HEK293 (cell line): ENCODE measurements at regions not wholly inside any gene's neighbourhood (a gene's known extent, or its start where the extent isn't known, plus 50 kb on each side); places are given as distances from the start of the nearest gene placed in this dataset.

Experiments used
- CTCF ChIA-PET: fragments of 350-600 bp; formaldehyde crosslinking; extraction: SDS; loops from one replicate; lab custom pipeline; 2021; ENCODE audit warnings: antibody characterized with exemption; lab: Yijun Ruan, JAX
- POLR2A ChIA-PET: fragments of 300-600 bp; formaldehyde crosslinking; extraction: SDS; loops from one replicate; lab custom pipeline; 2020; ENCODE audit warnings: antibody characterized with exemption, inconsistent platforms; lab: Yijun Ruan, JAX
- H3K27ac ChIP-seq: fragments of 200-500 bp; sonication (Bioruptor generic); 2 replicates; pipeline ENCODE4 v1.5.1; 2014; ENCODE audit warnings: low read depth, low read length, control low read depth, inconsistent platforms; ENCODE audit errors: extremely low read depth
- H3K36me3 ChIP-seq, 2 experiments: fragments of 200-500 bp in 1 of 2; sonication (Bioruptor generic) in 1 of 2; 1 replicate in 1 of 2; 2 replicates in 1 of 2; pipeline ENCODE4 v1.5.1; 2014 to 2017; ENCODE audit warnings: inconsistent platforms in 2 of 2, low read length in 2 of 2; ENCODE audit not compliant: control insufficient read depth in 2 of 2, insufficient read depth in 1 of 2
- H3K4me1 ChIP-seq: fragments of 200-500 bp; sonication (Bioruptor generic); 2 replicates; pipeline ENCODE4 v1.5.1; 2014; ENCODE audit warnings: mild to moderate bottlenecking, low read length, inconsistent platforms; ENCODE audit not compliant: control insufficient read depth, insufficient read depth
- H3K4me3 ChIP-seq: 2 replicates; pipeline ENCODE4 v1.5.1; 2011; ENCODE audit warnings: low read depth, mild to moderate bottlenecking, control low read depth, low read length, moderate library complexity
- H3K9me3 ChIP-seq: fragments of 200-500 bp; sonication (Bioruptor generic); 2 replicates; pipeline ENCODE4 v1.5.1; 2014; ENCODE audit warnings: low read depth, low read length, inconsistent platforms; ENCODE audit not compliant: control insufficient read depth, insufficient read depth
- EGR2 ChIP-seq: fragments of 450-650 bp; formaldehyde crosslinking; IDR thresholded peaks from 2 replicates; pipeline ENCODE4 v1.5.1; 2016; ENCODE audit warnings: low read depth, missing biosample characterization, missing genetic modification characterization
- HOXA7 ChIP-seq: sonication (generic); formaldehyde crosslinking; IDR thresholded peaks from 2 replicates; pipeline ENCODE4 v1.8.1; 2022; ENCODE audit warnings: missing genetic modification reagents, borderline replicate concordance
- SCRT2 ChIP-seq: fragments of 450-650 bp; formaldehyde crosslinking; IDR thresholded peaks from 2 replicates; pipeline ENCODE4 v1.5.1; 2016; ENCODE audit warnings: missing biosample characterization, missing genetic modification characterization
- TRIM28 ChIP-seq: IDR thresholded peaks from 2 replicates; pipeline ENCODE4 v1.6.1; 2011; ENCODE audit warnings: low read length, control low read depth, borderline replicate concordance
- ZFHX2 ChIP-seq: fragments of 450-650 bp; formaldehyde crosslinking; conservative IDR thresholded peaks from 2 replicates; pipeline ENCODE4 v1.5.1; 2016; ENCODE audit warnings: missing biosample characterization, missing genetic modification characterization
- ZNF426 ChIP-seq: fragments of 450-650 bp; formaldehyde crosslinking; IDR thresholded peaks from 2 replicates; pipeline ENCODE4 v1.5.1; 2017; ENCODE audit warnings: missing biosample characterization, missing genetic modification characterization, mild to moderate bottlenecking, inconsistent platforms, moderate library complexity
- ZNF560 ChIP-seq: fragments of 450-650 bp; formaldehyde crosslinking; IDR thresholded peaks from 2 replicates; pipeline ENCODE4 v1.5.1; 2017; ENCODE audit warnings: missing biosample characterization, missing genetic modification characterization, borderline replicate concordance
- ZNF623 ChIP-seq: fragments of 450-650 bp; formaldehyde crosslinking; IDR thresholded peaks from 2 replicates; pipeline ENCODE4 v1.5.1; 2016; ENCODE audit warnings: missing biosample characterization, missing genetic modification characterization
- ZNF660 ChIP-seq: fragments of 450-650 bp; IDR thresholded peaks from 2 replicates; pipeline ENCODE4 v1.5.1; 2018; ENCODE audit warnings: missing biosample characterization, mild to moderate bottlenecking, missing genetic modification characterization
- ZSCAN23 ChIP-seq: fragments of 450-650 bp; formaldehyde crosslinking; IDR thresholded peaks from 2 replicates; pipeline ENCODE4 v1.5.1; 2016; ENCODE audit warnings: missing biosample characterization, missing genetic modification characterization
- TF ChIP-seq, protein P1 (sequence below): fragments of 450-650 bp; formaldehyde crosslinking; IDR thresholded peaks from 2 replicates; pipeline ENCODE4 v1.5.1; 2016; ENCODE audit warnings: missing biosample characterization, missing genetic modification characterization
- TF ChIP-seq, protein P2 (sequence below): fragments of 450-650 bp; formaldehyde crosslinking; IDR thresholded peaks from 2 replicates; pipeline ENCODE4 v1.5.1; 2016; ENCODE audit warnings: missing biosample characterization, missing genetic modification characterization
- TF ChIP-seq, protein P3 (sequence below): fragments of 450-650 bp; formaldehyde crosslinking; IDR thresholded peaks from 2 replicates; pipeline ENCODE4 v1.5.1; 2016; ENCODE audit warnings: missing biosample characterization, missing genetic modification characterization

DNA sequence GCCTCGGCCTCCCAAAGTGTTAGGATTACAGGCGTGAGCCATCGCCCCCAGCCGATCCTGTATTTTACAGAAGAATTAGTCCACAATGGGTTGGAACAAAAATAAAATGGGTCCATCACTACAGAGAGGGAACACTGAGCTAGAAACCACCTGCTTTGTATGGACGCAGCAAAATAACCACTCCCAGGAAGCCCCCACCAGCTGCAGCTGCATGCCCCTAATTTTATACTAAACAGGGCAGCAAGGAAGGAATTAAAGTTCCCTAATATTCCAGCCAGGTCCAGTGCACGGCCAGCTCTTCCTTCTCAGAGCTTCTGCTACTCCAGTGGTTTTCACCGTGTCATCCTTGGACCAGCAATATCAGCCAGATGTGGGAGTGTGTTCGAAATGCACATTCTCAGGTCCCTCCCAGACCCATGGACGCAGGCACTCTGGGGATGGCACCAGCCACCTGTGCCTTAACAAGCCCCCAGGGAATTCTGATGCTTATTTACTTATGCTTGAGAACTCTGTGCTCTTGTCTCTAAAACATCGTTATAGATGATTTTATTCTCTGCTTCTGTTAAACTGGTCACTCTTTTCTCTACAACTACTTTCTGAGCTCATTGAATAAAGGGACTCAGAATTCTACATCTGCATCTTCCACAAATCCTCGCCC lies 189.5 kb upstream of the SLC24A3 start:
- ChIA-PET POLR2A (no interaction called here), CTCF (interaction anchor here (0.7 kb wide), 1 partner anchor 235 kb away, joined by 4 read pairs; no protein-coding TSS in a partner anchor)
- no peak overlapping the region for H3K27ac ChIP-seq
- H3K4me3 ChIP-seq = no peak overlapping the region
- TF ChIP-seq ZNF660 (tag by site-specific recombination) (no peak), ZSCAN23 (tag by site-specific recombination) (no peak), ZNF560 (tag by site-specific recombination) (no peak), SCRT2 (tag by site-specific recombination) (no peak), ZNF426 (tag by site-specific recombination) (no peak)
- TF ChIP-seq, protein P1, sequence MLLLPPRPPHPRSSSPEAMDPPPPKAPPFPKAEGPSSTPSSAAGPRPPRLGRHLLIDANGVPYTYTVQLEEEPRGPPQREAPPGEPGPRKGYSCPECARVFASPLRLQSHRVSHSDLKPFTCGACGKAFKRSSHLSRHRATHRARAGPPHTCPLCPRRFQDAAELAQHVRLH (tag by site-specific recombination) = no peak
- TF ChIP-seq, protein P2, sequence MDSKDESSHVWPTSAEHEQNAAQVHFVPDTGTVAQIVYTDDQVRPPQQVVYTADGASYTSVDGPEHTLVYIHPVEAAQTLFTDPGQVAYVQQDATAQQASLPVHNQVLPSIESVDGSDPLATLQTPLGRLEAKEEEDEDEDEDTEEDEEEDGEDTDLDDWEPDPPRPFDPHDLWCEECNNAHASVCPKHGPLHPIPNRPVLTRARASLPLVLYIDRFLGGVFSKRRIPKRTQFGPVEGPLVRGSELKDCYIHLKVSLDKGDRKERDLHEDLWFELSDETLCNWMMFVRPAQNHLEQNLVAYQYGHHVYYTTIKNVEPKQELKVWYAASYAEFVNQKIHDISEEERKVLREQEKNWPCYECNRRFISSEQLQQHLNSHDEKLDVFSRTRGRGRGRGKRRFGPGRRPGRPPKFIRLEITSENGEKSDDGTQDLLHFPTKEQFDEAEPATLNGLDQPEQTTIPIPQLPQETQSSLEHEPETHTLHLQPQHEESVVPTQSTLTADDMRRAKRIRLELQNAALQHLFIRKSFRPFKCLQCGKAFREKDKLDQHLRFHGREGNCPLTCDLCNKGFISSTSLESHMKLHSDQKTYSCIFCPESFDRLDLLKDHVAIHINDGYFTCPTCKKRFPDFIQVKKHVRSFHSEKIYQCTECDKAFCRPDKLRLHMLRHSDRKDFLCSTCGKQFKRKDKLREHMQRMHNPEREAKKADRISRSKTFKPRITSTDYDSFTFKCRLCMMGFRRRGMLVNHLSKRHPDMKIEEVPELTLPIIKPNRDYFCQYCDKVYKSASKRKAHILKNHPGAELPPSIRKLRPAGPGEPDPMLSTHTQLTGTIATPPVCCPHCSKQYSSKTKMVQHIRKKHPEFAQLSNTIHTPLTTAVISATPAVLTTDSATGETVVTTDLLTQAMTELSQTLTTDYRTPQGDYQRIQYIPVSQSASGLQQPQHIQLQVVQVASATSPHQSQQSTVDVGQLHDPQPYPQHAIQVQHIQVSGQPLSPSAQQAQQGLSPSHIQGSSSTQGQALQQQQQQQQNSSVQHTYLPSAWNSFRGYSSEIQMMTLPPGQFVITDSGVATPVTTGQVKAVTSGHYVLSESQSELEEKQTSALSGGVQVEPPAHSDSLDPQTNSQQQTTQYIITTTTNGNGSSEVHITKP (tag by site-specific recombination) = no peak
- H3K9me3 ChIP-seq = no peaks in the 10 kb centered on the region
- no peaks in the 10 kb centered on the region for H3K4me1 ChIP-seq
- no peaks in the 10 kb centered on the region for H3K36me3 ChIP-seq

DNA sequence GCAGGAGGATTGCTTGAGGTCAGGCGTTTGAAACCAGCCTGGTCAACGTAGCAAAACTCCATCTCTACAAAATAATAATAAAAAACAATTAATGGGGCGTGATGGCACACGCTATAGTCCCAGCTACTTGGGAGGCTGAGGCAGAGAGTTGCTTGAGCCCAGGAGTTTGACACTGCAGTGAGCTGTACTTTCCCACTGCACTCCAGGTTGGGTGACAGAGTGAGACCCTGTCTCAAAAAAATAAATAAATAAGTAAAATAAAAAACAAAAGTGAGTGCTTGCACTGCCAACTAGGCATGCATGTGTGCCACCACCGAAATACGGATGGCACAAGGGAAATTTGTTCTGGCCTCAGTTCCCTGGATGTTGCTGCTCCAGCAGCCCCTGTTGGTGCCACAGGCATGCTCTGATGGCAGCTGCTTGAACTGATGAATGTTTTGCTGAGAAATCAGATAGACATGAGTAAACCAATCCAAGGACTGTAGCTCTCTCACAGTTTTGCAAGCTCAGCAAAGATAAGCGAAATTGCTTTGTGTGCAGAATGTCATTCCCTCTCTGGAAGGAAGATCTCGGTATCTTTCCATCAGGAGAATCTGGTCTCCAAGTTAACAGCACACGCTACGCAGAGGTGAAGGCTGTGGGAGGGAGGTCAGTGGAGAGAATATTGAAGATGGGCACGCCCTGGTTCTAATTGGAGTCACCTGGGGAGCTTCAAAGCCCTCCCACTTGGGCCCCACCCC lies 188.0 kb upstream of the SLC24A3 start:
- ChIA-PET POLR2A (no interaction called here), CTCF (no interaction called here)
- no peak overlapping the region for H3K27ac ChIP-seq
- TF ChIP-seq ZNF623 (tag by site-specific recombination) (no peak), HOXA7 (no peak), EGR2 (tag by site-specific recombination) (0 out of 2 replicates have a peak, but pooled peaks have one; percentile 11), ZFHX2 (tag by site-specific recombination) (0 out of 2 replicates have a peak, but pooled peaks have one; percentile 19), TRIM28 (peak; percentile 75; the same call in 1 of the 2 replicates)
- TF ChIP-seq, protein P3, sequence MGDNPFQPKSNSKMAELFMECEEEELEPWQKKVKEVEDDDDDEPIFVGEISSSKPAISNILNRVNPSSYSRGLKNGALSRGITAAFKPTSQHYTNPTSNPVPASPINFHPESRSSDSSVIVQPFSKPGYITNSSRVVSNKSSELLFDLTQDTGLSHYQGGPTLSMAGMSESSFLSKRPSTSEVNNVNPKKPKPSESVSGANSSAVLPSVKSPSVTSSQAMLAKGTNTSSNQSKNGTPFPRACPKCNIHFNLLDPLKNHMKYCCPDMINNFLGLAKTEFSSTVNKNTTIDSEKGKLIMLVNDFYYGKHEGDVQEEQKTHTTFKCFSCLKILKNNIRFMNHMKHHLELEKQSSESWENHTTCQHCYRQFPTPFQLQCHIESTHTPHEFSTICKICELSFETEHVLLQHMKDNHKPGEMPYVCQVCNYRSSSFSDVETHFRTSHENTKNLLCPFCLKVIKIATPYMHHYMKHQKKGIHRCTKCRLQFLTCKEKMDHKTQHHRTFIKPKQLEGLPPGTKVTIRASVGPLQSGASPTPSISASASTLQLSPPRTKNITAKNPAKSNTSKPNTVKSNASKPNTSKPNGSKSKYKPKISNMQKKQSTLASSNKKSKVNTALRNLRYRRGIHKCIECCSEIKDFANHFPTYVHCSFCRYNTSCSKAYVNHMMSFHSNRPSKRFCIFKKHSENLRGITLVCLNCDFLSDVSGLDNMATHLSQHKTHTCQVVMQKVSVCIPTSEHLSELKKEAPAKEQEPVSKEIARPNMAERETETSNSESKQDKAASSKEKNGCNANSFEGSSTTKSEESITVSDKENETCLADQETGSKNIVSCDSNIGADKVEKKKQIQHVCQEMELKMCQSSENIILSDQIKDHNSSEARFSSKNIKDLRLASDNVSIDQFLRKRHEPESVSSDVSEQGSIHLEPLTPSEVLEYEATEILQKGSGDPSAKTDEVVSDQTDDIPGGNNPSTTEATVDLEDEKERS (tag by site-specific recombination) = no peak
- TF ChIP-seq, all 188 proteins: peak for 3
- no peaks in the 10 kb centered on the region for H3K36me3 ChIP-seq
- H3K4me3 ChIP-seq = no peak overlapping the region
- H3K4me1 ChIP-seq = no peaks in the 10 kb centered on the region
- no peaks in the 10 kb centered on the region for H3K9me3 ChIP-seq
